GM18873 (cell line): ENCODE measurements at regions not wholly inside any gene's neighbourhood (a gene's known extent, or its start where the extent isn't known, plus 50 kb on each side); places are given as distances from the start of the nearest gene placed in this dataset.

Experiments
- ATAC-seq: cut with Tn5 transposase; IDR thresholded peaks from one replicate; pipeline ENCODE4 v1.9.1; 2021; ENCODE audit warnings: mild to moderate bottlenecking, moderate library complexity, moderate number of reproducible peaks; ENCODE audit not compliant: unreplicated experiment, low FRiP score

GRCh38 chrX:73768886-73769285 is 83.6 kb downstream of the XIST start:
- no peak for ATAC-seq

- no peak for ATAC-seq
Observed at GRCh38 chrX:73768160-73768559, 84.4 kb downstream of the XIST start.

- no peak for ATAC-seq
Observed at GRCh38 chrX:73767017-73767416, 85.5 kb downstream of the XIST start.

- no peak for ATAC-seq
Observed at GRCh38 chrX:73766431-73766795, 86.1 kb downstream of the XIST start.

- ATAC-seq, result no peak
Observed at GRCh38 chrX:73765776-73766430, 86.6 kb downstream of the XIST start.

- ATAC-seq, result peak; percentile 89
Observed at GRCh38 chrX:73758250-73758649, 94.3 kb downstream of the XIST start.
